ENCODE measurements at regions not wholly inside any gene's neighbourhood (a gene's known extent, or its start where the extent isn't known, plus 50 kb on each side); places are given as distances from the start of the nearest gene placed in this dataset.

DNA sequence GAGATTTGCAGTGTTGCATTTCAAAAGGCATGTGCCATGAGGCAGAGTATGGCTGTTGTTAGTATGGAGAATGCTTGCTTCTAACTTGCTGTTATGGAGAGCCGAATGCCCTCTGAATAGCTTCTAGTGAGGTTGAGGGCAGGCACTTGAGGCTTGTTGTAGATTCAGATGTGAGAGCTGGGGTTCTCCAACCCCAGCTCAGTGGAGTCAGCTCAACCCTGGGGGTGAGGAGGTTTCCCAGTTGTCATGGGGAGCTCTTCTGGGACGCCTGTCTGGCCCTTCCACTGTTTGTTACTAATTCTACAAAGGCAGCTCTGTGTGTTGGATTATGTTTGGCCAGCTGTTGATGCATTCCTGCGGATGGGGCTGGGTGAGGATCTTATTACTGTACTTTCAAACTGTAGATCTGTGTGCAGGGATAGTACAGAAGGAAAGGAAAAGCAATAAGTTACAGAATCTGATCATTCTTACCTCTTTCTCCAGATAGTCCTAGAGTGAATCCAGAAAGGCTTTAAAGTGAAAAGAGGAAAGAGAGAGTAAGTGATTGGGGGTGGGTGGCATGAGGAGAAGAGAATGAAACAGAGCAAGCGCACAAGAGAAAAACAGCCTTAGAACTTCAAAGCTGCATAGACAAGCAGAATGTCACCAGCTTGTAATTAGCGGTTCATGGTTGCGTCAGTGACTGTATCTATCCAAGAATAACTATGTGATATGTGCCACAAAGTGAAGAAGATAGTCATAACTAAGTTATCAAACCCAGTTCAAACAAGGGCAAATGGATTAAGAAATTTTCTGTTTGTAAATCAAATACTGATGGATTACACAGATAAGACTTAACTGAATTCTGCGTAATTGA lies 148.7 kb downstream of the PRL start:
- DNase-seq (ENCODE audit: extremely low spot score): no peak
- POLR2A ChIA-PET: no interaction called here
- TF ChIP-seq, protein P1, sequence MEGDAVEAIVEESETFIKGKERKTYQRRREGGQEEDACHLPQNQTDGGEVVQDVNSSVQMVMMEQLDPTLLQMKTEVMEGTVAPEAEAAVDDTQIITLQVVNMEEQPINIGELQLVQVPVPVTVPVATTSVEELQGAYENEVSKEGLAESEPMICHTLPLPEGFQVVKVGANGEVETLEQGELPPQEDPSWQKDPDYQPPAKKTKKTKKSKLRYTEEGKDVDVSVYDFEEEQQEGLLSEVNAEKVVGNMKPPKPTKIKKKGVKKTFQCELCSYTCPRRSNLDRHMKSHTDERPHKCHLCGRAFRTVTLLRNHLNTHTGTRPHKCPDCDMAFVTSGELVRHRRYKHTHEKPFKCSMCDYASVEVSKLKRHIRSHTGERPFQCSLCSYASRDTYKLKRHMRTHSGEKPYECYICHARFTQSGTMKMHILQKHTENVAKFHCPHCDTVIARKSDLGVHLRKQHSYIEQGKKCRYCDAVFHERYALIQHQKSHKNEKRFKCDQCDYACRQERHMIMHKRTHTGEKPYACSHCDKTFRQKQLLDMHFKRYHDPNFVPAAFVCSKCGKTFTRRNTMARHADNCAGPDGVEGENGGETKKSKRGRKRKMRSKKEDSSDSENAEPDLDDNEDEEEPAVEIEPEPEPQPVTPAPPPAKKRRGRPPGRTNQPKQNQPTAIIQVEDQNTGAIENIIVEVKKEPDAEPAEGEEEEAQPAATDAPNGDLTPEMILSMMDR (IDR thresholded peaks at IDR 0.05; ENCODE audit: control extremely low read depth, extremely low read depth, low read depth, missing control alignments): no peak
- CTCF ChIA-PET: interaction anchor here (1.0 to 2.9 kb wide), 5 partner anchors 9 to 85 kb away, joined by 3 to 19 read pairs (median 4); no protein-coding TSS in a partner anchor

DNA sequence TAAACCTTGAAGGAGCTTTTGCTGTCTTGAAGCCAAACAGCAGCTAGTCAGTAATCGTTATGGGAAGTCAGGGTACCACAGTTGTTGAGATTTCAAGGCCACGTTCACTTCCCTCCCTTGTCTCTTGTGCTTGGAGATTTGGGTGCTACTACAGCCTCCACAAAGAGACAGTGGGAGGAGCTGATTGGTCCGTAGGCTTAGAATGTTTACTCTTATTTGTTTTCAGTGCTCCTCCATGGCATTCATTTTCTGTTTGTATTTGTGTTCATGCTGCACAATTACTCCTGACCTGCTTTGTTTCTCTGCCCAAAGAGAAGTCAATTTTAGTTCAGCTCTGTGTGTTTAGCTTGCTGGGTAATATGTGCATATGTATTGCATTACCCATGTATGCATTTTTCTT lies 147.7 kb downstream of the PRL start:
- ChIA-PET POLR2A (no interaction called here), CTCF (interaction anchor here (1.6 to 2.9 kb wide), 2 partner anchors 8 to 86 kb away, joined by 4 to 19 read pairs; no protein-coding TSS in a partner anchor)
- TF ChIP-seq, protein P1 (IDR thresholded peaks at IDR 0.05; ENCODE audit: control extremely low read depth, extremely low read depth, low read depth, missing control alignments): no peak

DNA sequence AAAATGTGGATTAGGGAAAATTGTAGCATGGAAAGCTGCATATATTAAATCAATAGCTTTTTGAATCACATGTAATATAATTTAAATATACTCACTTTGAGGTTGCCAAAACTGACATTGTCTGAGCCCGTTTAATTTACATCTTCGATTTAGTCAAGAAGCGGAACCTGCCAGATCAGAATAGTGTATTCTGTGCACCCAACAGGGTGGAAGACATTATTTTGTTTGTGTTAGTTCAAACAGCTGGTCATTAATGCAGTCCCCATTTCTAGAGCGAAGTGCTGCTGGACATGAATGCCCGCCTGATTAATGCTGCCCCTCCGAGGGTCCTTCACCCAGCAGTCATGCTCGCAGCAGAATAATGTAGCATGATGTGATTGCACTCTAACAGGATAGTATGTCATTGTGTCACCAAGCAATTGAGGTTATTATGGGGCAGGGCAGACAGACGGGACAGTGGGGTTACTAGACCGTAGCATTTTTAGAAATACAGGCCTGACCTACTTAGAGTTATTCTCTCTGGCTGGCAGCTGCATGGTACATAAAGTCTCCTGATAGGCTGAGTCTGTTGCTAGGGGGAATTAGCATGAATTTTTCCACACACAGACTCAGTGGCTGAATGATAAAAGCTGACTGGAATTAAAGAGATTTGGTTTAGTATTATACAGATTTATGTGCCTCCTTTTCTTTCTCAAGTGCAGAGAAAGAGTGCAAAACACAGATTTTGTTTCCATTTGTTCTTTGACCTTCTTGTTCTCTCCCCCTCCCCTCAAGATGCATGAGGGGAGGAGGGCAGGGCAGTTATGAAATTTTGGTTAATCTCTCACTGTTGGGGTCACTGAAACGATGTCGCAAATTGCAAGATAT lies 147.1 kb downstream of the PRL start:
- CTCF ChIA-PET: interaction anchor here (1.6 to 2.9 kb wide), 2 partner anchors 8 to 87 kb away, joined by 4 to 19 read pairs; no protein-coding TSS in a partner anchor
- TF ChIP-seq, protein P1 (IDR thresholded peaks at IDR 0.05; ENCODE audit: control extremely low read depth, extremely low read depth, low read depth, missing control alignments): no peak
- POLR2A ChIA-PET: no interaction called here
- no peak for DNase-seq (ENCODE audit: extremely low spot score)

More for the DNA sequence above, 147.7 kb downstream of the PRL start:
- DNase-seq (ENCODE audit: extremely low spot score): no peak

DNA sequence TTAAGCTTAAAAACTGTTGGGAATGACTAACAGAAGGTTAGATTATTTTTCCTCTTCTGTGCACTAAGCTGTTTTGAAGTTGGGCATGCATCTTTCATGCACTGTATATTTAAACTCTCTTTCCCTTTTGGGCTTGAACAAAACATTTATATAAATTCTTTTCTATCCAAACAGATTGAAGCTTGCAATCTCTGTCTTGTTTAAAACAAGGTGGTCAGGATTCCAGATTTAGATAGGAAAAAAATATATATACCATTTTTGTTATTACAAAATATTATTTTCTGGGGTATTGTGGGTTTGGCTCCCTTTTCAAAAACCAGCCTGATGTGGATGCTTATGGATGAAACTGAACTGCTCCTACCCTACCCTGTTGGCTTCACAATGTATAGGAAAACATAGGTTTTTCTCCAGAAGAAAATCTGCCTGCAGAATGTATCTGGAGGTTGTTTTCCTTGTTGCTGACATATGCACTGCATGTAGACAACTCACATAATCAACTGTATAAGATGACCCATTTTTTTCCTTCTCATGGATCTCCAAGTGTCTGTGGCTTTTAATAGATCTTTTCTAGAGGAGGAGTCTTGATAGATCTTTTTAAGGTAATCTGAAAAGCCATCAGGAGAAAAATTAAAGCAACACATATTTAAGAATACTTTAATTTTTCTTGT lies 146.3 kb downstream of the PRL start:
- TF ChIP-seq, protein P1 (IDR thresholded peaks at IDR 0.05; ENCODE audit: control extremely low read depth, extremely low read depth, low read depth, missing control alignments): no peak
- POLR2A ChIA-PET: no interaction called here

DNA sequence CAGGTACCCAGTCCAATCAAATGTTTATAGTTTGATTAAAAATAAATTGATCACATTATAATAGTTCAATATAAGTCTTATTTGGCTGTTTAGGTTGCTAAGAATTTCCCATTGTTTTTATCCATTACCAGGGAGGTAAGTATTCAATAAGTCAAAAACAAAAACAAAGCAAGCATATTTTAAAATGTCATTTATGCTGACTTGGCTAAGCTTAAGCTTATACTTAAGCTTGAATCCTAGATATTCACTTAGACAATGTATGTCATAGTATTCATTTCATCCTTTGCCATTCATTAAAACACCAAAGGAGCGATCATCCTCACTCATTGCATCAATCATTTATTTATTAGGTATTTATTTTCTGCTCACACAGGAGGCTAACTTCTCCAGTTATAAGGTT lies 144.9 kb downstream of the PRL start:
- POLR2A ChIA-PET: no interaction called here
- CTCF ChIA-PET: no interaction called here
- no peak for DNase-seq (ENCODE audit: extremely low spot score)
- TF ChIP-seq, protein P1 (IDR thresholded peaks at IDR 0.05; ENCODE audit: control extremely low read depth, extremely low read depth, low read depth, missing control alignments): no peak

More for the DNA sequence above, 146.3 kb downstream of the PRL start:
- DNase-seq (ENCODE audit: extremely low spot score): no peak
- CTCF ChIA-PET: no interaction called here

DNA sequence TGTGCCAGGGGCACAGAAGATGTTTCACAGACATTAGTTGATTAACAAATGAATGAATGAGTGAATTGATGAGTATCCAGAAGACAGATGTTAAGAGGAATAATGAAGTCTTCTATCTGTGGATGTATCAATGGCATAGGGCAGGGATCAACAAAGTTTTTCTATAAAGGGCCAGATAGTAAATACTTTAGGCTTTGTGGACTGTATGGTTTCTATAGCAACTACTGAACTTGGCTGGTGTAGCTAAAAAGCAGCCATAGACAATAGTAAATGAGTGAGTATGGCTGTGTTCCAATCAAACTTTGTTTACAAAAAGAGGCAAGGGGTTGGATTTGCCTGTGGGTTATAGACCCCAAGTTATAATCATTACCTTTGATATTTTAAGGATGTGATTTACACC lies 144.0 kb downstream of the PRL start:
- ChIA-PET POLR2A (no interaction called here), CTCF (no interaction called here)
- no peak for DNase-seq (ENCODE audit: extremely low spot score)
- TF ChIP-seq, protein P1 (IDR thresholded peaks at IDR 0.05; ENCODE audit: control extremely low read depth, extremely low read depth, low read depth, missing control alignments): no peak
